ENCODE measurements at regions not wholly inside any gene's neighbourhood (a gene's known extent, or its start where the extent isn't known, plus 50 kb on each side); places are given as distances from the start of the nearest gene placed in this dataset.
A peak's percentile ranks its signal among the peaks of the same experiment; 100 is the strongest.

- Histone ChIP-seq H3K27ac (no peak overlapping the region), H3K36me3 (no peaks in the 10 kb centered on the region), H3K9me3 (replicated peaks) (no peaks in the 10 kb centered on the region), H3K27me3 (no peaks in the 10 kb centered on the region), H3K4me3 (no peak overlapping the region), H3K4me1 (no peaks in the 10 kb centered on the region)
- DNase-seq = no peak
Observed at GRCh38 chr4:127045861-127046260, 586.9 kb upstream of the INTU start.

GRCh38 chr4:127047930-127048329, 584.8 kb upstream of the INTU start:
- Histone ChIP-seq H3K4me3 (no peak overlapping the region), H3K36me3 (no peaks in the 10 kb centered on the region), H3K9me3 (replicated peaks) (no peaks in the 10 kb centered on the region), H3K4me1 (no peaks in the 10 kb centered on the region), H3K27me3 (no peaks in the 10 kb centered on the region), H3K27ac (no peak overlapping the region)
- DNase-seq = no peak

GRCh38 chr4:127048376-127049044, 584.2 kb upstream of the INTU start:
- Histone ChIP-seq H3K36me3 (no peaks in the 10 kb centered on the region), H3K27ac (no peak overlapping the region), H3K27me3 (no peaks in the 10 kb centered on the region), H3K9me3 (replicated peaks) (no peaks in the 10 kb centered on the region), H3K4me3 (no peak overlapping the region), H3K4me1 (no peaks in the 10 kb centered on the region)
- no peak for DNase-seq

GRCh38 chr4:127049526-127049925, 583.2 kb upstream of the INTU start:
- Histone ChIP-seq H3K27ac (no peak overlapping the region), H3K36me3 (no peaks in the 10 kb centered on the region), H3K4me1 (no peaks in the 10 kb centered on the region), H3K4me3 (no peak overlapping the region), H3K9me3 (replicated peaks) (no peaks in the 10 kb centered on the region), H3K27me3 (no peaks in the 10 kb centered on the region)
- DNase-seq = no peak

GRCh38 chr4:127052742-127053141, 580.0 kb upstream of the INTU start:
- Histone ChIP-seq H3K36me3 (no peaks in the 10 kb centered on the region), H3K4me1 (no peaks in the 10 kb centered on the region), H3K27me3 (no peaks in the 10 kb centered on the region), H3K4me3 (no peak overlapping the region), H3K9me3 (replicated peaks) (no peaks in the 10 kb centered on the region), H3K27ac (no peak overlapping the region)
- no peak for DNase-seq

GRCh38 chr4:127055357-127055756, 577.4 kb upstream of the INTU start:
- peak; percentile 11 to 34 for DNase-seq
- no peaks in the 10 kb centered on the region for H3K4me1 ChIP-seq
- no peaks in the 10 kb centered on the region for H3K9me3 ChIP-seq (replicated peaks)
- H3K4me3 ChIP-seq = no peak overlapping the region
- H3K27ac ChIP-seq = no peak overlapping the region
- H3K36me3 ChIP-seq = no peaks in the 10 kb centered on the region
- H3K27me3 ChIP-seq = no peaks in the 10 kb centered on the region

- DNase-seq = no peak
- H3K4me3 ChIP-seq = no peak overlapping the region
- no peaks in the 10 kb centered on the region for H3K4me1 ChIP-seq
- no peaks in the 10 kb centered on the region; the same call in 1 of the 2 replicates for H3K27me3 ChIP-seq
- H3K36me3 ChIP-seq = no peaks in the 10 kb centered on the region
- no peaks in the 10 kb centered on the region for H3K9me3 ChIP-seq (replicated peaks)
- no peak overlapping the region for H3K27ac ChIP-seq
Observed at GRCh38 chr4:127069675-127070074, 563.1 kb upstream of the INTU start.

- Histone ChIP-seq H3K27me3 (no peaks in the 10 kb centered on the region; the same call in 1 of the 2 replicates), H3K4me3 (no peak overlapping the region), H3K36me3 (no peaks in the 10 kb centered on the region), H3K27ac (no peak overlapping the region), H3K9me3 (replicated peaks) (no peaks in the 10 kb centered on the region), H3K4me1 (no peaks in the 10 kb centered on the region)
- DNase-seq = no peak
Observed at GRCh38 chr4:127071443-127071842, 561.3 kb upstream of the INTU start.

GRCh38 chr4:127080141-127080540, 552.6 kb upstream of the INTU start:
- H3K4me3 ChIP-seq = no peak overlapping the region
- H3K4me1 ChIP-seq = no peaks in the 10 kb centered on the region
- 0 out of 2 replicates have a peak, but pooled peaks cover 2% of the 10 kb centered on the region for H3K9me3 ChIP-seq (replicated peaks)
- H3K27me3 ChIP-seq = no peaks in the 10 kb centered on the region
- no peak overlapping the region for H3K27ac ChIP-seq
- no peak for DNase-seq
- H3K36me3 ChIP-seq = no peaks in the 10 kb centered on the region

GRCh38 chr4:127081041-127081440, 551.7 kb upstream of the INTU start:
- Histone ChIP-seq H3K27ac (no peak overlapping the region), H3K36me3 (no peaks in the 10 kb centered on the region), H3K4me1 (no peaks in the 10 kb centered on the region), H3K4me3 (no peak overlapping the region), H3K9me3 (replicated peaks) (0 out of 2 replicates have a peak, but pooled peaks cover 2% of the 10 kb centered on the region), H3K27me3 (no peaks in the 10 kb centered on the region)
- DNase-seq = no peak

- H3K9me3 ChIP-seq (replicated peaks) = no peaks in the 10 kb centered on the region; the same call in 1 of the 2 replicates
- no peaks in the 10 kb centered on the region for H3K4me1 ChIP-seq
- no peak overlapping the region for H3K4me3 ChIP-seq
- H3K36me3 ChIP-seq = no peaks in the 10 kb centered on the region
- DNase-seq = no peak
- H3K27ac ChIP-seq = no peak overlapping the region
- no peaks in the 10 kb centered on the region for H3K27me3 ChIP-seq
Observed at GRCh38 chr4:127082986-127083385, 549.8 kb upstream of the INTU start.

GRCh38 chr4:127084666-127085065, 548.1 kb upstream of the INTU start:
- Histone ChIP-seq H3K9me3 (replicated peaks) (no peaks in the 10 kb centered on the region; the same call in 1 of the 2 replicates), H3K4me3 (no peak overlapping the region), H3K27me3 (no peaks in the 10 kb centered on the region), H3K4me1 (no peaks in the 10 kb centered on the region), H3K27ac (no peak overlapping the region), H3K36me3 (no peaks in the 10 kb centered on the region)
- no peak for DNase-seq

- Histone ChIP-seq H3K9me3 (replicated peaks) (no peaks in the 10 kb centered on the region), H3K36me3 (no peaks in the 10 kb centered on the region), H3K27ac (no peak overlapping the region), H3K4me1 (no peaks in the 10 kb centered on the region), H3K27me3 (no peaks in the 10 kb centered on the region), H3K4me3 (no peak overlapping the region)
- no peak for DNase-seq
Observed at GRCh38 chr4:127097061-127097460, 535.7 kb upstream of the INTU start.

- H3K4me3 ChIP-seq = no peak overlapping the region
- DNase-seq = no peak
- no peaks in the 10 kb centered on the region for H3K4me1 ChIP-seq
- H3K27ac ChIP-seq = no peak overlapping the region
- no peaks in the 10 kb centered on the region for H3K36me3 ChIP-seq
- no peaks in the 10 kb centered on the region for H3K27me3 ChIP-seq
- no peaks in the 10 kb centered on the region for H3K9me3 ChIP-seq (replicated peaks)
Observed at GRCh38 chr4:127102361-127102760, 530.4 kb upstream of the INTU start.

GRCh38 chr4:127103681-127104115, 529.1 kb upstream of the INTU start:
- Histone ChIP-seq H3K36me3 (no peaks in the 10 kb centered on the region), H3K27me3 (no peaks in the 10 kb centered on the region), H3K27ac (no peak overlapping the region), H3K4me3 (no peak overlapping the region), H3K4me1 (no peaks in the 10 kb centered on the region), H3K9me3 (replicated peaks) (no peaks in the 10 kb centered on the region)
- peak in 1 of 2 experiments; percentile 2 for DNase-seq

- no peaks in the 10 kb centered on the region for H3K36me3 ChIP-seq
- H3K4me1 ChIP-seq = no peaks in the 10 kb centered on the region
- H3K9me3 ChIP-seq (replicated peaks) = no peaks in the 10 kb centered on the region; the same call in 1 of the 2 replicates
- DNase-seq = no peak
- no peaks in the 10 kb centered on the region for H3K27me3 ChIP-seq
- H3K4me3 ChIP-seq = no peak overlapping the region
- H3K27ac ChIP-seq = no peak overlapping the region
Observed at GRCh38 chr4:127113844-127114362, 518.9 kb upstream of the INTU start.

Data from SJCRH30 (cell line).